ENCODE measurements at regions not wholly inside any gene's neighbourhood (a gene's known extent, or its start where the extent isn't known, plus 50 kb on each side); places are given as distances from the start of the nearest gene placed in this dataset.

- Histone ChIP-seq H3K9me3 (0 out of 2 replicates have a peak, but pooled peaks cover 3% of the 10 kb centered on the region), H4K20me1 (no peaks in the 10 kb centered on the region), H3K27me3 (no peaks in the 10 kb centered on the region), H3K4me2 (peak overlapping the region; percentile 67), H3K4me1 (peaks cover 46% of the 10 kb centered on the region), H3K4me3 (no peak overlapping the region), H3K9ac (no peak overlapping the region), H3K27ac (no peak overlapping the region), H3K36me3 (no peaks in the 10 kb centered on the region)
- no peak for TF ChIP-seq Cebpa-rat (IDR thresholded peaks at IDR 0.05)
These were observed 318.5 kb upstream of the TBX3 start for GRCh38 chr12:115002434-115002833.

- Histone ChIP-seq H3K36me3 (no peaks in the 10 kb centered on the region), H3K9me3 (peaks cover 3% of the 10 kb centered on the region; the same call in 1 of the 2 replicates), H3K4me1 (peaks cover 46% of the 10 kb centered on the region), H3K27ac (no peak overlapping the region), H4K20me1 (no peaks in the 10 kb centered on the region), H3K4me3 (no peak overlapping the region), H3K9ac (no peak overlapping the region), H3K4me2 (peak overlapping the region; percentile 67), H3K27me3 (no peaks in the 10 kb centered on the region)
- no peak for TF ChIP-seq Cebpa-rat (IDR thresholded peaks at IDR 0.05)
These were observed 317.7 kb upstream of the TBX3 start for GRCh38 chr12:115001571-115002180.

- no peak overlapping the region for H3K9ac ChIP-seq
- H3K36me3 ChIP-seq, result no peaks in the 10 kb centered on the region
- no peaks in the 10 kb centered on the region for H4K20me1 ChIP-seq
- H3K27ac ChIP-seq, result no peak overlapping the region
- H3K27me3 ChIP-seq, result no peaks in the 10 kb centered on the region
- H3K4me2 ChIP-seq, result peak overlapping the region; percentile 67
- no peak for TF ChIP-seq Cebpa-rat (IDR thresholded peaks at IDR 0.05)
- peaks cover 10% of the 10 kb centered on the region; the same call in 1 of the 2 replicates for H3K9me3 ChIP-seq
- H3K4me1 ChIP-seq, result peaks cover 46% of the 10 kb centered on the region
- no peak overlapping the region for H3K4me3 ChIP-seq
These were observed 316.1 kb upstream of the TBX3 start for GRCh38 chr12:115000038-115000437.

GRCh38 chr12:114998750-114999128, 314.8 kb upstream of the TBX3 start:
- no peaks in the 10 kb centered on the region for H3K36me3 ChIP-seq
- no peak overlapping the region for H3K4me3 ChIP-seq

GRCh38 chr12:114998118-114998749, 314.3 kb upstream of the TBX3 start:
- H3K27me3 ChIP-seq, result no peaks in the 10 kb centered on the region
- TF ChIP-seq Cebpa-rat (IDR thresholded peaks at IDR 0.05), result no peak
- H3K27ac ChIP-seq, result no peak overlapping the region
- peaks cover 10% of the 10 kb centered on the region; the same call in 1 of the 2 replicates for H3K9me3 ChIP-seq
- H3K4me2 ChIP-seq, result no peak overlapping the region
- no peaks in the 10 kb centered on the region for H3K36me3 ChIP-seq
- H3K4me3 ChIP-seq, result no peak overlapping the region
- H3K4me1 ChIP-seq, result peaks cover 46% of the 10 kb centered on the region
- H4K20me1 ChIP-seq, result no peaks in the 10 kb centered on the region
- H3K9ac ChIP-seq, result no peak overlapping the region

More at GRCh38 chr12:114998750-114999128, 314.8 kb upstream of the TBX3 start:
- no peak overlapping the region for H3K9ac ChIP-seq
- peaks cover 46% of the 10 kb centered on the region for H3K4me1 ChIP-seq
- H3K9me3 ChIP-seq, result peaks cover 10% of the 10 kb centered on the region; the same call in 1 of the 2 replicates
- no peaks in the 10 kb centered on the region for H3K27me3 ChIP-seq
- no peak overlapping the region for H3K4me2 ChIP-seq
- TF ChIP-seq Cebpa-rat (IDR thresholded peaks at IDR 0.05), result no peak
- no peaks in the 10 kb centered on the region for H4K20me1 ChIP-seq
- no peak overlapping the region for H3K27ac ChIP-seq

- Histone ChIP-seq H3K9ac (no peak overlapping the region), H3K4me2 (no peak overlapping the region), H3K9me3 (peaks cover 7% of the 10 kb centered on the region; the same call in 1 of the 2 replicates), H4K20me1 (no peaks in the 10 kb centered on the region), H3K27me3 (no peaks in the 10 kb centered on the region), H3K4me3 (no peak overlapping the region), H3K36me3 (no peaks in the 10 kb centered on the region), H3K27ac (no peak overlapping the region), H3K4me1 (peaks cover 33% of the 10 kb centered on the region)
- TF ChIP-seq Cebpa-rat (IDR thresholded peaks at IDR 0.05), result no peak
These were observed 312.4 kb upstream of the TBX3 start for GRCh38 chr12:114996382-114996781.

GRCh38 chr12:114995891-114996290, 311.9 kb upstream of the TBX3 start:
- no peak overlapping the region for H3K9ac ChIP-seq
- no peaks in the 10 kb centered on the region for H4K20me1 ChIP-seq
- H3K9me3 ChIP-seq, result peaks cover 7% of the 10 kb centered on the region; the same call in 1 of the 2 replicates
- TF ChIP-seq Cebpa-rat (IDR thresholded peaks at IDR 0.05), result no peak
- H3K4me2 ChIP-seq, result no peak overlapping the region
- peaks cover 28% of the 10 kb centered on the region for H3K4me1 ChIP-seq
- H3K27ac ChIP-seq, result no peak overlapping the region
- H3K36me3 ChIP-seq, result no peaks in the 10 kb centered on the region
- H3K4me3 ChIP-seq, result no peak overlapping the region
- no peaks in the 10 kb centered on the region for H3K27me3 ChIP-seq

- peaks cover 2% of the 10 kb centered on the region; the same call in 1 of the 2 replicates for H3K4me1 ChIP-seq
- H3K4me3 ChIP-seq, result no peak overlapping the region
- no peak for TF ChIP-seq Cebpa-rat (IDR thresholded peaks at IDR 0.05)
- H3K9ac ChIP-seq, result no peak overlapping the region
- peaks cover 7% of the 10 kb centered on the region; the same call in 1 of the 2 replicates for H3K9me3 ChIP-seq
- H3K27me3 ChIP-seq, result no peaks in the 10 kb centered on the region
- H3K27ac ChIP-seq, result no peak overlapping the region
- H3K4me2 ChIP-seq, result no peak overlapping the region
- no peaks in the 10 kb centered on the region for H4K20me1 ChIP-seq
- no peaks in the 10 kb centered on the region for H3K36me3 ChIP-seq
These were observed 309.2 kb upstream of the TBX3 start for GRCh38 chr12:114993165-114993564.

GRCh38 chr12:114992443-114992842, 308.5 kb upstream of the TBX3 start:
- Histone ChIP-seq H3K9me3 (peaks cover 7% of the 10 kb centered on the region; the same call in 1 of the 2 replicates), H3K9ac (no peak overlapping the region), H3K4me3 (no peak overlapping the region), H3K27me3 (no peaks in the 10 kb centered on the region), H4K20me1 (no peaks in the 10 kb centered on the region), H3K27ac (no peak overlapping the region), H3K4me1 (no peaks in the 10 kb centered on the region), H3K36me3 (no peaks in the 10 kb centered on the region), H3K4me2 (no peak overlapping the region)
- no peak for TF ChIP-seq Cebpa-rat (IDR thresholded peaks at IDR 0.05)

- no peaks in the 10 kb centered on the region for H4K20me1 ChIP-seq
- H3K4me1 ChIP-seq, result no peaks in the 10 kb centered on the region
- no peak overlapping the region for H3K27ac ChIP-seq
- H3K4me2 ChIP-seq, result no peak overlapping the region
- H3K4me3 ChIP-seq, result no peak overlapping the region
- no peak overlapping the region for H3K9ac ChIP-seq
- no peak for TF ChIP-seq Cebpa-rat (IDR thresholded peaks at IDR 0.05)
- no peaks in the 10 kb centered on the region for H3K9me3 ChIP-seq
- H3K27me3 ChIP-seq, result no peaks in the 10 kb centered on the region
- no peaks in the 10 kb centered on the region for H3K36me3 ChIP-seq
These were observed 306.4 kb upstream of the TBX3 start for GRCh38 chr12:114990381-114990780.

Measured in BLaER1 (cell line).